Right atrium auricular region (tissue), 2 donors: ENCODE measurements at regions not wholly inside any gene's neighbourhood (a gene's known extent, or its start where the extent isn't known, plus 50 kb on each side); places are given as distances from the start of the nearest gene placed in this dataset.

Experiments used
- DNase-seq: peaks from one replicate; pipeline ENCODE4 v3.0.0-alpha.2; 2019; ENCODE audit warnings: low spot score
- H3K27ac ChIP-seq, 2 donors: fragments of 200-600 bp; sonication (generic); 1 replicate in 1 of 2; 2 replicates in 1 of 2; pipeline ENCODE4 v1.5.1; 2016 to 2019
- H3K27me3 ChIP-seq, 2 donors: fragments of 200-600 bp; sonication (generic); one replicate each; pipeline versions ENCODE4 v1.5.1 to v1.6.0; 2017 to 2019
- H3K36me3 ChIP-seq: fragments of 200-600 bp; sonication (generic); one replicate; pipeline ENCODE4 v1.5.1; 2016
- H3K4me1 ChIP-seq, 2 donors: fragments of 200-600 bp; sonication (generic); one replicate each; pipeline versions ENCODE4 v1.5.1 to v1.6.0; 2017 to 2019
- H3K4me3 ChIP-seq, 2 donors: fragments of 200-600 bp; sonication (generic); 1 replicate in 1 of 2; 2 replicates in 1 of 2; pipeline ENCODE4 v1.5.1; 2017 to 2019; ENCODE audit warnings: mild to moderate bottlenecking in 1 of 2, moderate library complexity in 1 of 2
- H3K9me3 ChIP-seq, 2 donors: fragments of 200-600 bp; sonication (generic); one replicate each; pipeline ENCODE4 v1.5.1; 2019
- CTCF ChIP-seq, 2 donors: fragments of 200-600 bp; sonication (generic); IDR thresholded peaks; one replicate each; pipeline ENCODE4 v1.5.1; 2019; ENCODE audit warnings: antibody characterized with exemption in 2 of 2

- Histone ChIP-seq H3K27me3 (no peaks in the 10 kb centered on the region), H3K36me3 (no peaks in the 10 kb centered on the region), H3K4me3 (no peak overlapping the region), H3K27ac (no peak overlapping the region), H3K4me1 (no peaks in the 10 kb centered on the region), H3K9me3 (no peaks in the 10 kb centered on the region)
- DNase-seq: no peak
- no peak for TF ChIP-seq CTCF (IDR thresholded peaks at IDR 0.05)
Observed at GRCh38 chr18:77761332-77761731, 511.7 kb downstream of the GALR1 start.

GRCh38 chr18:77762014-77762413 is 512.4 kb downstream of the GALR1 start:
- H3K27ac ChIP-seq: no peak overlapping the region
- TF ChIP-seq CTCF (IDR thresholded peaks at IDR 0.05): no peak
- H3K9me3 ChIP-seq: no peaks in the 10 kb centered on the region
- H3K36me3 ChIP-seq: no peaks in the 10 kb centered on the region
- DNase-seq: no peak
- no peak overlapping the region for H3K4me3 ChIP-seq
- H3K27me3 ChIP-seq: no peaks in the 10 kb centered on the region
- H3K4me1 ChIP-seq: no peaks in the 10 kb centered on the region

GRCh38 chr18:77762642-77763041 is 513.0 kb downstream of the GALR1 start:
- Histone ChIP-seq H3K27me3 (no peaks in the 10 kb centered on the region), H3K4me3 (no peak overlapping the region), H3K9me3 (no peaks in the 10 kb centered on the region), H3K27ac (no peak overlapping the region), H3K36me3 (no peaks in the 10 kb centered on the region), H3K4me1 (no peaks in the 10 kb centered on the region)
- TF ChIP-seq CTCF (IDR thresholded peaks at IDR 0.05): no peak
- DNase-seq: no peak

GRCh38 chr18:77763530-77764145 is 514.0 kb downstream of the GALR1 start:
- H3K36me3 ChIP-seq: no peaks in the 10 kb centered on the region
- TF ChIP-seq CTCF (IDR thresholded peaks at IDR 0.05): no peak
- H3K4me1 ChIP-seq: no peaks in the 10 kb centered on the region
- DNase-seq: no peak
- no peaks in the 10 kb centered on the region for H3K9me3 ChIP-seq
- no peak overlapping the region for H3K4me3 ChIP-seq
- no peaks in the 10 kb centered on the region for H3K27me3 ChIP-seq
- H3K27ac ChIP-seq: no peak overlapping the region

- peak in 1 of 2 donors; percentile 53 for TF ChIP-seq CTCF (IDR thresholded peaks at IDR 0.05)
- no peaks in the 10 kb centered on the region for H3K9me3 ChIP-seq
- H3K27ac ChIP-seq: no peak overlapping the region
- no peaks in the 10 kb centered on the region for H3K27me3 ChIP-seq
- H3K4me3 ChIP-seq: no peak overlapping the region
- H3K36me3 ChIP-seq: no peaks in the 10 kb centered on the region
- no peaks in the 10 kb centered on the region for H3K4me1 ChIP-seq
- no peak for DNase-seq
Observed at GRCh38 chr18:77765468-77765867, 515.8 kb downstream of the GALR1 start.

GRCh38 chr18:77766421-77766820 is 516.8 kb downstream of the GALR1 start:
- no peak for DNase-seq
- Histone ChIP-seq H3K9me3 (no peaks in the 10 kb centered on the region), H3K27me3 (no peaks in the 10 kb centered on the region), H3K4me3 (no peak overlapping the region), H3K36me3 (no peaks in the 10 kb centered on the region), H3K27ac (no peak overlapping the region), H3K4me1 (no peaks in the 10 kb centered on the region)
- no peak for TF ChIP-seq CTCF (IDR thresholded peaks at IDR 0.05)
